SK-N-MC (cell line): ENCODE measurements at regions not wholly inside any gene's neighbourhood (a gene's known extent, or its start where the extent isn't known, plus 50 kb on each side); places are given as distances from the start of the nearest gene placed in this dataset.

ENCODE experiments used
- EZH2 ChIP-seq: fragments of 200-600 bp; sonication (generic); IDR thresholded peaks from one replicate; pipeline ENCODE4 v1.6.1; 2017; ENCODE audit warnings: antibody characterized with exemption
- POLR2AphosphoS5 ChIP-seq: IDR thresholded peaks from 2 replicates; pipeline ENCODE4 v1.6.1; 2012; ENCODE audit warnings: mild to moderate bottlenecking, low read depth, low read length, borderline replicate concordance

DNA sequence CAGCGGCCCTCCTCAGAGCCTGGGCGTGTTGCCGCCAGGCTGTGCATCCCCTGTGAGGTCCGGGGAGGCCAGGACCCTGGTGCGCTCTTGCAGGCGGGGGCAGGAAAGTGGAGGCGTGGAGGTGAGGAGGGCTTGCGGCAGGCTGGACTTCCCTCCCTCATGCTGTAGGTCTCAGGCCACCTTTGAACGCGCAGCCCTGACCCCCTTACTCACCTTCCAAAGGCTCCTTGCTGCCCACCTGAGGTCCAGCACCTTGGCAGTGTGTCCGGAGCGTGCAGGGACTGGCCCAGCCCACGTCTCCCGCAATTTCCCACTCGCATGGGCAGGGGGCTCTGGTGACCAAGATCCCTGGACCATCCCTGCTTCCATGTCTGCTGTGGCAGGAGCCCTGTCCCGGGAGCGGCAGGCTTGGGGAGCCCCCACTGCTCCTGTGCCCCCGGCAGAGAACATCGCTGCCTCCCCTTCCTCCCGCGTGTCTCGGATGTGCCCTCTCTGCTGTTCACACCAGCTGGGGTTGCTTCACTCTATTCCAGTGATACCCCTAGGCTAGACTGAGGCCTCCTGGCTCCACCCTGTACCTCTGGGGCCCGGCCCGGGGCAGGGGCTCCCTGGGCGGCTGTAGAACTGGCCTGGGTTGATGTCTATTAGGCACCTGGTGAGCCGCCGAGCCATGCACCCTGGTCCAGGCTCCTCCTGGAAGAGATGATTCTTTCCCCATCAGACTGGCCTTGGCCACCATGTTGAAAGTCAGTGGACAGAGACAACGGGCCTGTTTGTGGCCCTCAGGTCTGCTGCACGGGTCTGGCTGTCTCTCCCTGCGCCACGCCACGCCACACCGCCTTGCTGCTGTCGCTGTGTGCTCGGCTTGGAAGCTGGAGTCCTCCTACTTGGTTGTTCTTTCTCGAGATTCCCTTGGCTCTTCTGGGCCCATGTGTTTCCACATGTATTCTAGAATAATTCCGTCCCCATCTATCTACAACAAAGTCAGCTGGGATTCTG lies 95.4 kb upstream of the ADRA2C start:
- TF ChIP-seq EZH2, result no peak
- TF ChIP-seq POLR2AphosphoS5, result no peak
